GM19025 (cell line): ENCODE measurements at regions not wholly inside any gene's neighbourhood (a gene's known extent, or its start where the extent isn't known, plus 50 kb on each side); places are given as distances from the start of the nearest gene placed in this dataset.

Source experiments
- ATAC-seq: cut with Tn5 transposase; IDR thresholded peaks from one replicate; pipeline ENCODE4 v1.9.1; 2021; ENCODE audit warnings: mild to moderate bottlenecking, low read depth, moderate library complexity; ENCODE audit not compliant: unreplicated experiment

GRCh38 chr6:93989630-93990029 is 570.3 kb upstream of the EPHA7 start:
- no peak for ATAC-seq

GRCh38 chr6:93985953-93986352 is 566.6 kb upstream of the EPHA7 start:
- no peak for ATAC-seq

GRCh38 chr6:93975159-93975558 is 555.8 kb upstream of the EPHA7 start:
- ATAC-seq, result no peak

- no peak for ATAC-seq
Observed at GRCh38 chr6:93974332-93974731, 555.0 kb upstream of the EPHA7 start.

GRCh38 chr6:93972791-93973190 is 553.4 kb upstream of the EPHA7 start:
- ATAC-seq, result no peak

GRCh38 chr6:93970684-93971083 is 551.3 kb upstream of the EPHA7 start:
- no peak for ATAC-seq

GRCh38 chr6:93968126-93968525 is 548.8 kb upstream of the EPHA7 start:
- ATAC-seq, result no peak

- ATAC-seq, result no peak
Observed at GRCh38 chr6:93964926-93965325, 545.6 kb upstream of the EPHA7 start.

- no peak for ATAC-seq
Observed at GRCh38 chr6:93964321-93964720, 545.0 kb upstream of the EPHA7 start.

GRCh38 chr6:93962566-93962965 is 543.2 kb upstream of the EPHA7 start:
- no peak for ATAC-seq

GRCh38 chr6:93954584-93954983 is 535.2 kb upstream of the EPHA7 start:
- ATAC-seq, result no peak

- ATAC-seq, result no peak
Observed at GRCh38 chr6:93943661-93944060, 524.3 kb upstream of the EPHA7 start.

GRCh38 chr6:93940381-93940780 is 521.0 kb upstream of the EPHA7 start:
- no peak for ATAC-seq

- no peak for ATAC-seq
Observed at GRCh38 chr6:93932175-93932574, 512.8 kb upstream of the EPHA7 start.

- ATAC-seq, result no peak
Observed at GRCh38 chr6:93927731-93928130, 508.4 kb upstream of the EPHA7 start.

- no peak for ATAC-seq
Observed at GRCh38 chr6:93919365-93919764, 500.0 kb upstream of the EPHA7 start.

- ATAC-seq, result no peak
Observed at GRCh38 chr6:93918258-93918657, 498.9 kb upstream of the EPHA7 start.

GRCh38 chr6:93917216-93917615 is 497.9 kb upstream of the EPHA7 start:
- ATAC-seq, result no peak

GRCh38 chr6:93916716-93917115 is 497.4 kb upstream of the EPHA7 start:
- ATAC-seq, result no peak

- ATAC-seq, result no peak
Observed at GRCh38 chr6:93915961-93916360, 496.6 kb upstream of the EPHA7 start.

- no peak for ATAC-seq
Observed at GRCh38 chr6:93902517-93902916, 483.2 kb upstream of the EPHA7 start.

- no peak for ATAC-seq
Observed at GRCh38 chr6:93900142-93900541, 480.8 kb upstream of the EPHA7 start.

- ATAC-seq, result no peak
Observed at GRCh38 chr6:93896081-93896480, 476.7 kb upstream of the EPHA7 start.
